ENCODE measurements at regions not wholly inside any gene's neighbourhood (a gene's known extent, or its start where the extent isn't known, plus 50 kb on each side); places are given as distances from the start of the nearest gene placed in this dataset.
"Not testable (repeated sequence)": the region's sequence is repeated elsewhere in the genome, so short reads cannot be mapped to it uniquely, and the experiment has no call there.

DNA sequence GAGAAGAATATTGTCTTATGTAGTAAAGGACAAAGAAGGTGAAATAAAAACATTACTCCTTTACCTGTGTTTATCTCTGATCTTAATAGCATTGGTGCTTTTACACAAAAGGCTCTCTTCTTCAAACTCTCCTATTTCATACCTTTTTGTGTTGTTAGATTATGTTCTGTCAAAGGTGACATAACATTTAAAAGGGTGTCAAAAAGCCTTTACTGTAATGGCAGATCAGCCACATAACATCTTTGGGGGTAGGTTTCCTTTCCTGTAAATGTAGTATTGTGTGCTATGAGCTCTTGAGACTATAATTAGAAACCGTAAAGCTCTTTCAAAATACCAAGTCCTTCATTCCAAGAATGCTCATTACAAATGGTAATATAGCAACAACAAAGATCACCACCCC, 400.1 kb downstream of the LNPK start:
- DNase-seq, result no peak

GRCh38 chr2:175599966-175600831, 401.9 kb downstream of the LNPK start:
- no peak for DNase-seq

- DNase-seq, result no peak
These were observed 404.8 kb downstream of the LNPK start for GRCh38 chr2:175597286-175597685.

GRCh38 chr2:175595139-175595538, 406.9 kb downstream of the LNPK start:
- no peak for DNase-seq

GRCh38 chr2:175593686-175594525, 408.2 kb downstream of the LNPK start:
- not testable (repeated sequence) for DNase-seq

GRCh38 chr2:175588213-175588612, 406.7 kb upstream of the ATP5MC3 start:
- DNase-seq, result not testable (repeated sequence)

DNA sequence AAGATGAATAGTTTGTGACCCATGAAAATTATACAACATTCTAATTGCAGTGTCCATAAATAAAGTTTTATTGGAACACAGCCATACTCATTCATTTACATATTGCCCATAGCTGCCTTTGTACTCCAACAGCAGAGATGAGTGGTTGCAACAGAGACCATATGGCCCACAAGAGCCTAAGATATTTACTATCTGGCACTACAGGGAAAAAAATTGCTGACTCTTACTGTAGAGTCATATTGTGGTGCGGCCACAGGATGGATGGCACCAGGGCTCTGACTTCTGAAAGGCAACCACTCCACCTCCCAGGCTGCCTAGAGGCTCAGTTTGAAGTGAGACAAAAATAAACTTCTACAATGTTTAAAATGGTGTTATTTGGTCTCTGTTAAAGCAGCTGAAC, 404.0 kb upstream of the ATP5MC3 start:
- no peak for DNase-seq

- DNase-seq, result no peak
These were observed 399.1 kb upstream of the ATP5MC3 start for GRCh38 chr2:175580652-175581051.

GRCh38 chr2:175579646-175580045, 398.1 kb upstream of the ATP5MC3 start:
- DNase-seq, result no peak

- no peak for DNase-seq
These were observed 396.0 kb upstream of the ATP5MC3 start for GRCh38 chr2:175577368-175577970.

DNA sequence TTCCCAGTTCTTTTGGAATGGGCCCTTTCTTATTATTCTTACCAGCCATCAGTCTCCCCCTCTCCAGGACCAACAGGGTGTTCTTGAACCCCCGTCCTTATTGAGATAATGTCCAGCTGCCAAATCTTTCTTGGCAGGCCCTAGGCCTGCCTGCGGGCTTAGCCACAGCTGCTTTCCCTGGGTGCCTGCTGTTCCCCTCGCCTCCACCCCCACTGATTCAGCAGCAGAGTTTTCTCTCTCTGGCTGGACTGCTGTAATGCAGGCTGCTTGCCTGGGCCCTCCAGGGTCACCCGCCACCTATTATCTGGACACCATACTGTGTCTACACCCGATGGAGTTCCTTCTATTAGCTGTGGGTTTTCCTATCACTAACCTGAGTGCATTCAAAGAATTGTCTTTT, 395.4 kb upstream of the ATP5MC3 start:
- DNase-seq, result no peak

DNA sequence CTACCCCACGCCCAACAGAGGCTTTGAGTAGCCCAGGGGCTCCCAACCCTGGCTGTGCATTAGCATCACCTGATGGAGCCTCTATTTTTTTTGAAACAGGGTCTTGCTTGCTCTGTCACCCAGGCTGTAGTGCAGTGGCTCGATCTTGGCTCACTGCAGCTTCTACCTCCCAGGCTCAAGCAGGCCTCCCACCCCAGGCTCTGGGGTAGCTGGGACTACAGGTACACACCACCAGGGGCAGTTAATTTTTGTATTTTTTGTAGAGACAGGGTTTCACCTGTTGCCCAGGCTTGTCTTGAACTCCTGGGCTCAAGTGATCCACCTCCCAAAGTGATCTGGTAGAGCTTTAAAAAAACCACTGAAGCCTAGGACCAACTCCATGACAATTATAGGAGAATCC, 394.8 kb upstream of the ATP5MC3 start:
- no peak for DNase-seq

- DNase-seq, result no peak
These were observed 394.1 kb upstream of the ATP5MC3 start for GRCh38 chr2:175575346-175576258.

- no peak for DNase-seq
These were observed 392.6 kb upstream of the ATP5MC3 start for GRCh38 chr2:175574069-175574468.

GRCh38 chr2:175571078-175571653, 389.7 kb upstream of the ATP5MC3 start:
- no peak for DNase-seq

DNA sequence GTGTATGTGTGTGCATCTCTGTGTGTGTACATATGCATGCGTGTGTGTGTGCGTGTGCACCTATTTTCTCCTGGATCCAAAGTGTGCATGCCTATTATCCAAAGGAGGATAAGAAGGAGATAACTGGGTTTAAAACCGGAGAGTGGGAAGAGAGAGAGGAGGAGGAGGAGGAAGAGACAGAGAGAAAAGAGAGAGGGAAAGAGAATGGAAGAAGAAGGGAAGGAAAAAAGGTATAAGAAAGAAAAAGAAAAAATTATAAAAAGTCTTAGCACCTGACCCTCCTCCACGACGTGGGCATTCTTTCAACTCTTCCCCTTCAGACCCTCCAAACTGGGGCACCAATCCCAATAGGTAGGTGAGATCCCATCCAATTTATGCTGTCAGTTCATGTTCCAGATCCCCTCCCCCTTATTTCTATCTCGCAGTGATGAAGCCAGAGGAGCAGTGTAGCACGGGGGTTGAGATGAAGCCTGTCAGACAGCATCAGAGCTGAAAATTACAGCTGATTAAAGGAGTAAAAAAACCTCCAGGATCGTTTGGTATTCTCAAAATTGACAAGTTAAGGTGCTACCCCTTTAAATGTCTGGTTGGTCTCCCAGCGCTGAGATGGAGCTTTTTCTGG, 386.7 kb upstream of the ATP5MC3 start:
- DNase-seq, result no peak

GRCh38 chr2:175567435-175568061, 386.0 kb upstream of the ATP5MC3 start:
- DNase-seq, result no peak

DNA sequence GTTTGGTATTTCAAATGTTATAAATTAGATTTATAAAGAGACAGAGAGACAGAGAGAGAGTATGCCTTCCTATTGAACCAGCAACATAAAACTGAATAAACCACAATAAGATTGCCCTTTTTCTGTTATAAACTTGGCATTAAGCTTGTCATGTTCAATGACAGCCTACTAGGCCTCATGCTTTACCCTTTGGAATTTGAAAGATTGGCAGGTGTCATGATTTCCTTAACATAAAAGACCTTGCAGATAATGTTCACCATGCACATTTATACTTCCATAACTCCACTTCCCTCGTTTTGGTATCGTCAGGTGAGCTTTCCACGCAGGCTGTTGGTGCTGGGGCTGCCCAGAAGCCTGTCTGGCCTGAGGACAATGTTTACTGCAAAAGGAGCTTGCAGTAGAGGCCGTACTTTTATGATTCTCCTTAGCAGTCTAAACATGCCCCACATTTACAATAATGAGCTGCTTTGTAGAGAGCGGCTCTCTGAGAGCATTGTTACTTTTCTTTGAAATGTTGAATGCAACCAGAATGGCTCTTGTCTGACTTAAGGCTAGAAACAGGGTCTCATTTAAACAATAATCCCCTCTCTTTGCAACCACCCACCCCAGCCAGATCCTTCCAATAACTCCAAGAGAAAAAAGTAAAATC, 379.1 kb upstream of the ATP5MC3 start:
- no peak for DNase-seq

DNA sequence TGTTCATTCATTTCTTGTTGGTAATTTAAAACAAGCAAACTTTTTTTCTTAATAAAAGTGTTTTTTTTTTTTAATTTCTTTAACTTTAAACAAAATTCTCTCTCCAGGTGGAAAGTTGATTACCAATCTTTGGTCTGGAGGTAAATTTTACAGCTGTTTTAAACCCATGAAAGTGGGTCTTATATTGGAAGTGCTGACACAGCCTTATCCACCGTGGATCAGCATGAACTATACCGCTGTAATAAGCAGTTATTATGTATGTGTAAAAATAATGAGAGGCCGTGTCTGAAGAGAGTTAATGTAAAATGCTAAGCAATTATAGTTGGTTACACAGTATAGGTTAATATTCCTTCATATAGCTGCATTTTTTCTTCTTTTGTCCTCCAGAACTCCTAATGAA, 378.1 kb upstream of the ATP5MC3 start:
- DNase-seq, result no peak

DNA sequence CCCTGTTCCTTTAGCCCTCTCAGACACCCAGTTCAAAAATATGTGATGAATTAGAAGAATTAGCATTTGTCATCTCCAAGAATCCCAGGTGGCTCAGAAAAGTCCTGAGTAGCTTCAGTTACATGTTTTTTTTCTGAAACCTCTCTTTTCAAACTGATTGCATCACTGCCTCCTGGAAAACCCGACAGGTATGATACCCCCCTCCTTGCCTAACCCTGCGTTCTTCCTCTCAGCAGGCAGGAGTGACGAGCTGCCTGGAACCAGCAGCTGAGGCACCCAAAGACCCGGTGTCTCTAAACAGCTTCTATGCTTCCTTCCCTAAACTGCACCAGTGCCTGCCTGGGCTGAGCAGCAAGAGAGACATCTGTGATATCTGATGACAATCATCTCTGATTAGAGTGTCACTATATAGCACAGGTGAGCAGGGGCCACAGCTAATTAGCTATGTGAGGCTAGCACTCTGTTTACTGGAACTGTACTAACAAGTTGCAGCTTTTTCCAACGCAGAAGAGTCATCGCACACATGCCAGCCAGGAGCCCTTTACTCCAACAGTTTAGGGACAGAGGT, 376.4 kb upstream of the ATP5MC3 start:
- no peak for DNase-seq

Measured in NCI-H226 (cell line).